ENCODE measurements at regions not wholly inside any gene's neighbourhood (a gene's known extent, or its start where the extent isn't known, plus 50 kb on each side); places are given as distances from the start of the nearest gene placed in this dataset.

- H3K9ac ChIP-seq (ENCODE audit: low read depth in 2 of 2, low read length in 2 of 2) = no peak overlapping the region
- H3K36me3 ChIP-seq = no peaks in the 10 kb centered on the region
- H3K27me3 ChIP-seq = no peaks in the 10 kb centered on the region
- no peaks in the 10 kb centered on the region for H3K9me3 ChIP-seq
- DNase-seq = no peak
- intact Hi-C loops (cut with DNase I) = loop anchor here (10.0 kb wide), 1 partner anchor 130 kb away; no protein-coding TSS in a partner anchor
- no peak overlapping the region for H3K27ac ChIP-seq
- H3K4me1 ChIP-seq = no peaks in the 10 kb centered on the region
- TF ChIP-seq CTCF (IDR thresholded peaks at IDR 0.05) = no peak
- no peak overlapping the region for H3K4me3 ChIP-seq
Observed at GRCh38 chr5:172564883-172565282, 76.2 kb upstream of the NEURL1B start.

- H3K4me1 ChIP-seq = no peaks in the 10 kb centered on the region
Observed at GRCh38 chr5:172564188-172564587, 76.9 kb upstream of the NEURL1B start.

GRCh38 chr5:172562443-172562842 lies 78.6 kb upstream of the NEURL1B start:
- intact Hi-C loops (cut with DNase I) = loop anchor here (10.0 kb wide), 1 partner anchor 132 kb away; no protein-coding TSS in a partner anchor

More at GRCh38 chr5:172564188-172564587, 76.9 kb upstream of the NEURL1B start:
- no peak overlapping the region for H3K27ac ChIP-seq
- no peaks in the 10 kb centered on the region for H3K36me3 ChIP-seq
- H3K9me3 ChIP-seq = no peaks in the 10 kb centered on the region
- TF ChIP-seq CTCF (IDR thresholded peaks at IDR 0.05) = no peak
- DNase-seq = peak; percentile 50
- H3K27me3 ChIP-seq = no peaks in the 10 kb centered on the region
- intact Hi-C loops (cut with DNase I) = loop anchor here (10.0 kb wide), 1 partner anchor 131 kb away; no protein-coding TSS in a partner anchor
- H3K4me3 ChIP-seq = no peak overlapping the region
- no peak overlapping the region for H3K9ac ChIP-seq (ENCODE audit: low read depth in 2 of 2, low read length in 2 of 2)

GRCh38 chr5:172561151-172561550 lies 79.9 kb upstream of the NEURL1B start:
- TF ChIP-seq CTCF (IDR thresholded peaks at IDR 0.05) = no peak
- H3K27ac ChIP-seq = no peak overlapping the region
- no peaks in the 10 kb centered on the region for H3K4me1 ChIP-seq

More at GRCh38 chr5:172562443-172562842, 78.6 kb upstream of the NEURL1B start:
- TF ChIP-seq CTCF (IDR thresholded peaks at IDR 0.05) = no peak
- Histone ChIP-seq H3K36me3 (no peaks in the 10 kb centered on the region), H3K9me3 (no peaks in the 10 kb centered on the region), H3K9ac (ENCODE audit: low read depth in 2 of 2, low read length in 2 of 2) (no peak overlapping the region), H3K27ac (no peak overlapping the region), H3K4me3 (no peak overlapping the region), H3K27me3 (no peaks in the 10 kb centered on the region), H3K4me1 (no peaks in the 10 kb centered on the region)
- DNase-seq = no peak

GRCh38 chr5:172559004-172559932 lies 81.8 kb upstream of the NEURL1B start:
- no peak overlapping the region for H3K9ac ChIP-seq (ENCODE audit: low read depth in 2 of 2, low read length in 2 of 2)
- intact Hi-C loops (cut with DNase I) = no loop called here

More at GRCh38 chr5:172561151-172561550, 79.9 kb upstream of the NEURL1B start:
- Histone ChIP-seq H3K4me3 (no peak overlapping the region), H3K36me3 (no peaks in the 10 kb centered on the region), H3K9ac (ENCODE audit: low read depth in 2 of 2, low read length in 2 of 2) (no peak overlapping the region), H3K9me3 (no peaks in the 10 kb centered on the region), H3K27me3 (no peaks in the 10 kb centered on the region)
- intact Hi-C loops (cut with DNase I) = loop anchor here (10.0 kb wide), 1 partner anchor 134 kb away; no protein-coding TSS in a partner anchor
- DNase-seq = no peak

More at GRCh38 chr5:172559004-172559932, 81.8 kb upstream of the NEURL1B start:
- Histone ChIP-seq H3K4me1 (no peaks in the 10 kb centered on the region), H3K36me3 (no peaks in the 10 kb centered on the region), H3K27ac (no peak overlapping the region), H3K9me3 (no peaks in the 10 kb centered on the region), H3K4me3 (no peak overlapping the region), H3K27me3 (no peaks in the 10 kb centered on the region)
- DNase-seq = peak; percentile 42
- TF ChIP-seq CTCF (IDR thresholded peaks at IDR 0.05) = no peak
